ENCODE measurements at regions not wholly inside any gene's neighbourhood (a gene's known extent, or its start where the extent isn't known, plus 50 kb on each side); places are given as distances from the start of the nearest gene placed in this dataset.

- Histone ChIP-seq H3K27me3 (no peaks in the 10 kb centered on the region), H3K27ac (no peak overlapping the region), H3K9me3 (no peaks in the 10 kb centered on the region), H3K4me1 (no peaks in the 10 kb centered on the region), H3K36me3 (no peaks in the 10 kb centered on the region), H3K4me3 (no peak overlapping the region)
- TF ChIP-seq POLR2AphosphoS5 (IDR thresholded peaks at IDR 0.05) (no peak), POLR2A (IDR thresholded peaks at IDR 0.05) (no peak), EP300 (IDR thresholded peaks at IDR 0.05) (no peak)
- TF ChIP-seq, protein P1, sequence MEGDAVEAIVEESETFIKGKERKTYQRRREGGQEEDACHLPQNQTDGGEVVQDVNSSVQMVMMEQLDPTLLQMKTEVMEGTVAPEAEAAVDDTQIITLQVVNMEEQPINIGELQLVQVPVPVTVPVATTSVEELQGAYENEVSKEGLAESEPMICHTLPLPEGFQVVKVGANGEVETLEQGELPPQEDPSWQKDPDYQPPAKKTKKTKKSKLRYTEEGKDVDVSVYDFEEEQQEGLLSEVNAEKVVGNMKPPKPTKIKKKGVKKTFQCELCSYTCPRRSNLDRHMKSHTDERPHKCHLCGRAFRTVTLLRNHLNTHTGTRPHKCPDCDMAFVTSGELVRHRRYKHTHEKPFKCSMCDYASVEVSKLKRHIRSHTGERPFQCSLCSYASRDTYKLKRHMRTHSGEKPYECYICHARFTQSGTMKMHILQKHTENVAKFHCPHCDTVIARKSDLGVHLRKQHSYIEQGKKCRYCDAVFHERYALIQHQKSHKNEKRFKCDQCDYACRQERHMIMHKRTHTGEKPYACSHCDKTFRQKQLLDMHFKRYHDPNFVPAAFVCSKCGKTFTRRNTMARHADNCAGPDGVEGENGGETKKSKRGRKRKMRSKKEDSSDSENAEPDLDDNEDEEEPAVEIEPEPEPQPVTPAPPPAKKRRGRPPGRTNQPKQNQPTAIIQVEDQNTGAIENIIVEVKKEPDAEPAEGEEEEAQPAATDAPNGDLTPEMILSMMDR (IDR thresholded peaks at IDR 0.05) = no peak
- WGBS = 90% methylated on average over 9 of the region's 9 CpGs
- DNase-seq (ENCODE audit: low spot score in 2 of 2) = peak in 1 of 2 donors; percentile 2
Measured at GRCh38 chr19:33914599-33914998, 117.9 kb downstream of the KCTD15 start.

GRCh38 chr19:33916792-33917191 is 120.1 kb downstream of the KCTD15 start:
- TF ChIP-seq EP300 (IDR thresholded peaks at IDR 0.05) (no peak), POLR2AphosphoS5 (IDR thresholded peaks at IDR 0.05) (no peak), POLR2A (IDR thresholded peaks at IDR 0.05) (no peak)
- TF ChIP-seq, protein P1 (IDR thresholded peaks at IDR 0.05) = no peak
- 100% methylated on average over 1 of the region's 1 CpG for WGBS
- Histone ChIP-seq H3K4me3 (no peak overlapping the region), H3K9me3 (no peaks in the 10 kb centered on the region), H3K36me3 (no peaks in the 10 kb centered on the region), H3K4me1 (no peaks in the 10 kb centered on the region), H3K27me3 (no peaks in the 10 kb centered on the region), H3K27ac (no peak overlapping the region)
- DNase-seq (ENCODE audit: low spot score in 2 of 2) = peak in 1 of 2 donors; percentile 7

DNA sequence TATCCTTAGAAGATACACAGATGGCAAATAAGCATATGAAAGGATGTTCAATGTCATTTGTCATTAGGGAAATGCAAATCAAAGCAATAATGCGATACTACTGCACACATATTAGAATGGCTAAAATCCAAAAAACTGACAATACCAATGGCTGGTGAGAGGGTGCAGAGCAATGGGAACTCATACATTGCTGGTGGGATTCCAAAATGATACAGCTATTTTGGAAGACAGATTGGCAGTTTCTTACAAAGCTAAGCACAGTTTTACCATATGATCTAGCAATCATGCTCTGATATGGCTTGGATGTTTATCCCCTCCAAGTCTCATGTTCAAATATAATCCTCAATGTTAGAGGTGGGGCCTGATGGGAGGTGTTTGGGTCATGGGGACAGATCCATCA is 122.6 kb downstream of the KCTD15 start:
- no peak for DNase-seq (ENCODE audit: low spot score in 2 of 2)
- TF ChIP-seq POLR2A (IDR thresholded peaks at IDR 0.05) = no peak
- H3K27ac ChIP-seq = no peak overlapping the region
- no peaks in the 10 kb centered on the region for H3K27me3 ChIP-seq
- no peaks in the 10 kb centered on the region for H3K4me1 ChIP-seq
- H3K36me3 ChIP-seq = no peaks in the 10 kb centered on the region
- no peak overlapping the region for H3K4me3 ChIP-seq
- WGBS = 89% methylated on average over 1 of the region's 1 CpG
- H3K9me3 ChIP-seq = no peaks in the 10 kb centered on the region

DNA sequence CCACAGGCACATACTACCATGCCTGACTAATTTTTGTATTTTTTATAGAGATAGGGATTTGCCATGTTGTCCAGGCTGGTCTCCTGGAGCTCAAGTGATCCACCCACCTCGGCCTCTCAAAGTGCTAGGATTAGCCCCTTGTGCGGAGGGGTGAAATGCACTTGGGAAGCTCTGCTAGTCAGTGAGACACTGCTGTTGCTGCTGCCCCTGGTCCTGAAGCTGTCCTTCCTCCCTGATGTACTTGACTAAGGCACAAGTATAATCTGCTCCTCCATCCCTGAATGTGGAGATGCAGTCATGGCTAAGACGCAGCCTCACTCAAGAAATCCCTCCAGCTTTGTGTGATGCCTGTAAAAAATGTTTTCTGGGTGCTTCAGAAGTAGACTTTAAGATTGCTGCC is 124.5 kb downstream of the KCTD15 start:
- 100% methylated on average over 2 of the region's 3 CpGs for WGBS

DNA sequence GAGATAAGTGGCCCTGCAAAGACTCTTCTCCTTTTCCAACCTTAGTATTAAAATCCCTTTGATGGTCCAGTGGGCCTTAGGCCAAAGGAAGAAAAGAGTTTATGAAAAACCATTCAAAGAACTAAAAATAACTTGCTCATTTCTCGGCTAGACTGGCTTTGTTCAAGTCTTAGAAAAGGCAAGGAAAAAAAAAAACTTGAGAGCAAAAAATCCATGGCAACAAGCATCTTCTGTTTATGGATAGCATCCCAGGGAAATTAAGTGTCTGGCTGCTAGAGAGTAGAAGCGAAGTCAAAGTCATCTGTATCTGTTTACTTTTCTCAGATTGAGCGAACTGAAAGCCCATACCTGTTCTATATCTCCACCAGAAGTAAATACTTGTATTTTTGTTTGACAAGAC is 129.6 kb downstream of the KCTD15 start:
- WGBS = 61% methylated on average over 3 of the region's 3 CpGs
- no peaks in the 10 kb centered on the region for H3K9me3 ChIP-seq
- TF ChIP-seq POLR2A (IDR thresholded peaks at IDR 0.05) (no peak), POLR2AphosphoS5 (IDR thresholded peaks at IDR 0.05) (no peak), EP300 (IDR thresholded peaks at IDR 0.05) (no peak)
- TF ChIP-seq, protein P1 (IDR thresholded peaks at IDR 0.05) = no peak
- no peak overlapping the region for H3K27ac ChIP-seq
- H3K4me1 ChIP-seq = no peaks in the 10 kb centered on the region
- no peaks in the 10 kb centered on the region for H3K27me3 ChIP-seq
- H3K4me3 ChIP-seq = no peak overlapping the region
- DNase-seq (ENCODE audit: low spot score in 2 of 2) = no peak
- no peaks in the 10 kb centered on the region for H3K36me3 ChIP-seq

More for the DNA sequence above, 124.5 kb downstream of the KCTD15 start:
- Histone ChIP-seq H3K27me3 (no peaks in the 10 kb centered on the region), H3K9me3 (no peaks in the 10 kb centered on the region), H3K4me3 (no peak overlapping the region), H3K27ac (no peak overlapping the region), H3K4me1 (no peaks in the 10 kb centered on the region), H3K36me3 (no peaks in the 10 kb centered on the region)
- TF ChIP-seq POLR2AphosphoS5 (IDR thresholded peaks at IDR 0.05) (no peak), EP300 (IDR thresholded peaks at IDR 0.05) (no peak), POLR2A (IDR thresholded peaks at IDR 0.05) (no peak)
- TF ChIP-seq, protein P1 (IDR thresholded peaks at IDR 0.05) = no peak
- peak in 1 of 2 donors; percentile 34 for DNase-seq (ENCODE audit: low spot score in 2 of 2)

DNA sequence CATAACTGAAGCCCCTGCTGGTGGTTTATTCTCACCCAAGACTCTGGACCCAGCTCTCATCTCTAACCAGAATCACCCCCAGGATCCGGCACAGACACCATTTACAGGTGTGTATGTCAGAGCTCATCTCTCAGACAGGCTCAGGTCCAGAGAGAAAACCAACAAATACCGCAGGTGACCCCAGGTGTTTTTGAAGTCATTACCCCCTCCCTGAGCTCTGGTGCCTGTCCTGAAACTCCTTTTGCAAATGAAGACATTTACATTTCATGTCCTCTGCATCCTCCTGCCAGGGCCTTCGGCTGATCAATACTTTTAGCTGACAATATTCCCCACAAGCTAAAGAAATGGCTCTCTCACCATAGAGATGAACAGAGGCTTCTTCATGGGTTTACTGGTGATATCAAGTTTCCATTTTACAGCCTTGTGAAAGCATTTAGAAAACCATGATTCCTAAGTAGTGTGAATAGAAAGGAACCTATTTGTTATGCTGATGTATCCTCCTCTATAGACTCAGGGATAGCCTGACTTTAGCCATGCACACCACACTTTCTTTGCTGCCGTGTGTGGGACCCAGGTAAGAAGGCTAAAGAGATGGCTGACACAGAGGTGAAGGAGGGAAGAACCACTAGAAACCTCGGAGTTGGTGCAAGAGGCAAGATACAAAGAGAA is 131.3 kb downstream of the KCTD15 start:
- H3K27ac ChIP-seq = no peak overlapping the region
- TF ChIP-seq, protein P1 (IDR thresholded peaks at IDR 0.05) = no peak
- TF ChIP-seq POLR2AphosphoS5 (IDR thresholded peaks at IDR 0.05) (no peak), EP300 (IDR thresholded peaks at IDR 0.05) (no peak), POLR2A (IDR thresholded peaks at IDR 0.05) (no peak)
- H3K27me3 ChIP-seq = no peaks in the 10 kb centered on the region
- no peak for DNase-seq (ENCODE audit: low spot score in 2 of 2)
- WGBS = 65% methylated on average over 5 of the region's 5 CpGs
- no peaks in the 10 kb centered on the region for H3K4me1 ChIP-seq
- no peak overlapping the region for H3K4me3 ChIP-seq
- H3K36me3 ChIP-seq = no peaks in the 10 kb centered on the region
- no peaks in the 10 kb centered on the region for H3K9me3 ChIP-seq

Data from suprapubic skin (tissue), 4 donors.